Upper lobe of left lung (tissue), 4 donors: ENCODE measurements at regions not wholly inside any gene's neighbourhood (a gene's known extent, or its start where the extent isn't known, plus 50 kb on each side); places are given as distances from the start of the nearest gene placed in this dataset.

Experiments used
- CTCF ChIP-seq, 6 experiments: fragments of 450-650 bp in 4 of 6; fragments of 200-600 bp in 2 of 6; sonication (generic) in 2 of 6; IDR thresholded peaks; one replicate each; pipeline ENCODE4 v1.5.1; 2016 to 2019; ENCODE audit warnings: antibody characterized with exemption in 6 of 6
- POLR2A ChIP-seq, 4 donors: fragments of 450-650 bp; IDR thresholded peaks; one replicate each; pipeline ENCODE4 v1.5.1; 2016 to 2017; ENCODE audit warnings: antibody characterized with exemption in 4 of 4, mild to moderate bottlenecking in 2 of 4
- POLR2AphosphoS5 ChIP-seq, 2 donors: sonication (generic); formaldehyde crosslinking; IDR thresholded peaks; one replicate each; pipeline ENCODE4 v1.5.1; 2017; ENCODE audit warnings: antibody characterized with exemption in 2 of 2

GRCh38 chr6:147726342-147726741, 217.9 kb downstream of the SAMD5 start:
- no peak for TF ChIP-seq CTCF (IDR thresholded peaks at IDR 0.05)
- no peak for TF ChIP-seq POLR2A (IDR thresholded peaks at IDR 0.05)
- no peak for TF ChIP-seq POLR2AphosphoS5 (IDR thresholded peaks at IDR 0.05)
